Mucosa of gallbladder (tissue), 1 donor: ENCODE measurements at regions not wholly inside any gene's neighbourhood (a gene's known extent, or its start where the extent isn't known, plus 50 kb on each side); places are given as distances from the start of the nearest gene placed in this dataset.
A peak's percentile ranks its signal among the peaks of the same experiment; 100 is the strongest.

Experiments used
- DNase-seq: peaks from one replicate; pipeline ENCODE4 v3.0.0-alpha.2; 2020; ENCODE audit warnings: low spot score
- donor health status: DM: no; HTN: no; CAD: no.

DNA sequence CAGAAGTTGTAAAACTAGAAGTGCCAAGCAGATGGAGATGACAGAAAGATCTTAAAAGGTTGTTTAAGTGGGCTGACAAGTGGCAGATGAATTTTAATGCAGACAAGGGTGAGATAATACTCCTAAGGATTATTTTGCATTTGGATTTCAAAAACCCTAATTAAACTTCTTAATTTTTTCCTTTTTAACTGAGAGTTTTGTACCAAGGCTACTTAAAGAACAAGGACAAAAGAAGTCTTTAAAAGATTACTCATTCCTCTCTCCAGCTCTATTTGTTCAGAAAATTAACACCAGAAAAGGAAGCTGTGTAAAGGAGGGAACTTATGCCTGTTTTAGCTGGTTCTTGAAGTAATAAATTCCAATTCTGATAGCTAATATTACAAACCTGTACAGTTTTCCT, 275.4 kb downstream of the ETNK1 start:
- DNase-seq: no peak

DNA sequence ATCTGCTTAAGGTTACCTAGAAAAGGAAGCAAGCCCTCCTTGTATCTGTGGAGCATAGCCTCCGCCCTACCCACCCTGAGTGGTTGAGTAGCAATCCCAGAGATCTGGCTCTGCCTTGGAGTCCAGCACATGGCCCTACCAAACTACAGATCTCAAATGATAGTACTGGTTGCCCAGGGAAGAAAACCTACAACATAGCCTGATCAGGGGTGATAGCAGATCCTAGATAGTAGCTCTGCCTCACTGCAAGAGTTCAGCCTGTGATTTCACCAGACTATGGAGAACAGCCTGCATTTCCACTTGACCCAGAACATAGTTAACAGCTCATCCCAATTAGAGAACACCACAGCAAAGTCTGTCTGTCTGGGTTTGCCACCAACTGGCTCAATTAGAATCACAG, 279.5 kb downstream of the ETNK1 start:
- no peak for DNase-seq

- DNase-seq: no peak
Observed at GRCh38 chr12:22916241-22916640, 291.3 kb downstream of the ETNK1 start.

GRCh38 chr12:22916815-22917214, 291.8 kb downstream of the ETNK1 start:
- DNase-seq: no peak

GRCh38 chr12:22919883-22920282, 294.9 kb downstream of the ETNK1 start:
- DNase-seq: peak; percentile 60

DNA sequence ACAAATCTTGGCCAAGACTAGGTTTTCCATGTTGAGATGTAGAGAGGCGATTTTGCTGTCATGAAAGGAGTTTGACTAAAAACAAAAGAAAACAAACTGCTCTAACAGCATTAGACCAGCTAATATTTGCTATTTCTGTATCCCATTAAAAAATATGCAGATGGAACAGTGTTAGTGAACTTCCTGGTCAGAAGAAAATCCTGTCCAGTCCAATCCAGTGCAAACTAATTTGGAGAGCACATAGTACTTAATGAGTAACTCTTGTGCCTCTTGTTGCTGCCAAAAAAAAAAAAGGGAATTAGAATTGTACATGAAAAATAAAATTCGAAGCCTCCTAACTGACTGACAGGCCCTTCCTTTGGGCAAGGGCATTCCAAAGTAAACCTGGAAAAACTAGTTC, 298.8 kb downstream of the ETNK1 start:
- DNase-seq: no peak

- no peak for DNase-seq
Observed at GRCh38 chr12:22924391-22924790, 299.4 kb downstream of the ETNK1 start.

DNA sequence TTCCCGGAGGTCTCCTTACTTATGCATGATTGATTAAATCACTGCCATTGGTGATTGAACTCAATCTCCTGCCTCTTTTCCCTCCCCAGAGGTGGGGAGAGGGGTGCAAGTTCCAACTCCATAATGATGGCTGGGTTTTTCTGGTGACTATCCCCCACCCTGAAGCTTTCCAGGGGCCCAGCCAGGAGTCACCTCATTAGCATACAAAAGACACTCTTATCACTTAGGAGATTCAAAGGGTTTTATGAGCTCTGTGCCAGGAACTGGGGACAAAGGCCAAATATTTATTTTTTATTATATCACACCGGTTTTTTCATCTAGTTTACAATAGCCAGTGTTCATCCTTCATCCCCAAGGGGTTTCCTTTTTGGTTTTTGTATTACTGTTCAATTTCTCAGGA, 300.7 kb downstream of the ETNK1 start:
- no peak for DNase-seq

- no peak for DNase-seq
Observed at GRCh38 chr12:22932431-22932830, 307.5 kb downstream of the ETNK1 start.

DNA sequence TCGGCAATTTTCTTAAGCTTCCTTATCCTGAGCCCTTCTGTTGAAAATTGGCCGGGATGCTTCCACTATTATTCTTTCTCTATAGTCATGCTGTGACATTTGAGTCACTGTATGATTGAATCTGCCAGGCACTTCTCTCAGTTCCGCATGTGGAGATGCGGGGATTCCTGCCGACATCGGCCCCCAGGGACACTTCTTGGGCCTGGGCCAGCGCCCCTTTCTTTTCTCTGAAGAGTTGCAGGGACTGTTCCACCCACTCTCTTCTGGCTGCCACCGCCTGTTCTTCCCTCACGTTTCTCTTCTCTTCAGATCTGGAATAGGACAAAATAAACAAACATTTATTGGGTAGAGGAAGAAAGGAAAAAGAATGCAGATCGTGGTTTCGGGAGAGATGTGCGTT, 310.1 kb downstream of the ETNK1 start:
- no peak for DNase-seq

GRCh38 chr12:22935501-22935900, 310.5 kb downstream of the ETNK1 start:
- no peak for DNase-seq

- no peak for DNase-seq
Observed at GRCh38 chr12:22938323-22938722, 313.4 kb downstream of the ETNK1 start.

DNA sequence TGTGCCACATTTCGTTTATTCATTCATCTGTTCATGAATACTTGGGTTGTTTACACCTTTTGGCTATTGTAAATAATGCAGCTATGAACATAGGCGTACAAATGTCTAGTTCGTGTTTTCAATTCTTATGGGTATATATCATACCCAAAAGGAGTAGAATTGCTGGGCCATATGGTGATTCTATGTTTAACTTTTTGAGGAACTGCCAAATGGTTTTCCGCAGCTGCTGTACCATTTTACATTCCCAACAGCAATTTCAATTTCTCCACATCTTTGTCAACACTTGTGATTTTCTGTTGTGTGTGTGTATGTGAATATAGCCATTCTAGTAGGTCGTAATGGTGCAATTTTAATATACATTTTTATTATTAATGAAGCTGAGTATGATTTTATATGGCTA, 326.2 kb downstream of the ETNK1 start:
- no peak for DNase-seq

GRCh38 chr12:22956690-22957089, 331.7 kb downstream of the ETNK1 start:
- DNase-seq: no peak

DNA sequence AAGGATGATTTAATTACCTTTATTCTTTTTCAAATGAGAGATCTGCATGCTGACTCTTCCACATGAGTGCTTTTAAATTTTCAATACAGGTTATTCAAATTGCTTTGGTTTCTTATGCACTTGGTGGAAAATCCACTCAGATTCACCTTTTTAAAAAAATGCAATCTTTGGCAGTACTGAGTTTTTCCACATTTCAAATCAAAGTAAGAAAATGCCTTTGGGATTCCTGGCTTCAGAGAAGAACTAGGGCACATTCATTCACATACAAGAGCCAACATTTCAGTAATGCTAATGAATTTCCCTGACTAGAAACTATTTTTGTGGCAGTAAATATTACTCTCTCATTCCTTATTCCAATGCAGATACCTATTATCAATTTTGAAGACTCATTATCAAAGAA, 342.2 kb downstream of the ETNK1 start:
- no peak for DNase-seq

DNA sequence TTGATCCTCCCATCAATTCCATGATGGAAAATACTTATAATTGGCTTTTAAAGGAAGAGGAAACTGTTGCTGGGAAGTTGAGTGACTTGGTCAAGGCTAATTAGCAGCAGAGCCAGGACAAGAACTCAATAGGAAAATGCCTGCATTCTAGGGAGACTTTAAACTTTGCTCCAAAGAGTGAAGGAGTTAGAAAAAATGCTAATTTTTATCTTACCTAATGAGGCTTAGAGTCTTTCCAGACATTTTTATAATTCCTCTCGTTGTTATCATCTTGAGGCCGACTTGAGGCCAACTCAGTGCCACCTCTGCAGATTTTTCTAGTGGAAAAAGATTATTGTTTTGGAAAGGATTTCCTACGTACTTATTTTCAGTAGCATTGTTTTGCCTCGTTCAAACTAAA, 344.6 kb downstream of the ETNK1 start:
- no peak for DNase-seq

- DNase-seq: no peak
Observed at GRCh38 chr12:22971247-22971646, 346.3 kb downstream of the ETNK1 start.

DNA sequence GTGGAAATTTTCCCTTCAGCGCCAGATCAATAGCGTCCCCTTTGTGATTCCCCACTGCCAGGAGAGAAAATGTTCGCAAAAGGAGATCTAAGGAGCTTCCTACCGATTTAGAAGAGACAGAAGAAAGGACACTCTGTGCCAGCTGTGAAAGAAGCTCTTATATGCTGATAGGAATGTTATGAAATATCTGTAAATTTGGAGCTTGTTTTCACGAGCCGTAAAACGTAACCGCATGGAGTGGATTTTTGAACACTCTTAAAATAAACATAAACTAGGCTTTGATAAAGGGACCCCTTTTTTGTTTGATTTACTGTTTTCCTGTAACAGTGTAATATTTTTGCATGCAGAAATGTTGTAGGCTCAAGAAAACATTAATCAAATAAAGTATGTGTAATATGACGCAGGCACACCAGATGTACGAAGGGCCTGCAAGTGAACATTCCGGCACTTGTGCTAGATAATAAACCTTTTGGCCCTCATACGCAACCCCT, 346.8 kb downstream of the ETNK1 start:
- no peak for DNase-seq

DNA sequence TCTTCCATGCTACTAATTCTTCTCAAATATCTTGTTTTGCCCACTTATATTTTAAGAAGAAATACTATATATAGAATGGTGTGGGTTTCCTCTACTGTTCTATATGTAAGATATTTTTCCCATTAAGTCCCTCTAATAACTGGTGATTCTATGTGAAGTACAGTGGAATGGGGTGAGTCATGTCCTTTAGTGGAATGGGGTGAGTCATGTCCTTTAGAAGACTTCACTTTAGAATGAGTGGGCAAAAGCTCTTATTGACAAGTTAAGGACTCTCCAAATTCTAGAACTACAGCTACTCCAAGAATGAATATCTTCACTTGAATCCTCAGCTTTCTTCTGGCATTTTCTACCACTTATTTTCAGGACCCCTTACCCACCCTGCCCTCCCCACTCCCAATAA, 349.9 kb downstream of the ETNK1 start:
- no peak for DNase-seq

DNA sequence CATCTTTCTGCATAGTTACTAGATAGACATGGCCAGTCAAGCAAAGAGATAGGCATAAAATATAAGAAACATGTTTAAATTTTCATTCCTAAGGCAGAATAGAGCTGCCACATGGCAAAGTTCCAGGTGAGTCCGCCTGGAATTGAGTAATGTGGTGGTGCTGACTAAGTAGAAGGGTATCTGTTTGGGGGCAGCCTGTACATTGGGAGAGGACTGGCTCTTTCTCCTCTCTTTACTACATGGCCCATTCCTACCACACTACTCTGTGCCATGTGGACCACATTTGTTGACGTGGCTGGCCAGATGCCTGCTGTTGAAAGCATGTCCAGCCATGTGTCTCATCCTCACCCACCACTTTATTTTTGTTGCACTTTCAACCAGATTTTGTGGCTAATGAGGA, 354.0 kb downstream of the ETNK1 start:
- no peak for DNase-seq

- DNase-seq: no peak
Observed at GRCh38 chr12:22979854-22980469, 355.0 kb downstream of the ETNK1 start.

- no peak for DNase-seq
Observed at GRCh38 chr12:22981711-22982110, 356.7 kb downstream of the ETNK1 start.

DNA sequence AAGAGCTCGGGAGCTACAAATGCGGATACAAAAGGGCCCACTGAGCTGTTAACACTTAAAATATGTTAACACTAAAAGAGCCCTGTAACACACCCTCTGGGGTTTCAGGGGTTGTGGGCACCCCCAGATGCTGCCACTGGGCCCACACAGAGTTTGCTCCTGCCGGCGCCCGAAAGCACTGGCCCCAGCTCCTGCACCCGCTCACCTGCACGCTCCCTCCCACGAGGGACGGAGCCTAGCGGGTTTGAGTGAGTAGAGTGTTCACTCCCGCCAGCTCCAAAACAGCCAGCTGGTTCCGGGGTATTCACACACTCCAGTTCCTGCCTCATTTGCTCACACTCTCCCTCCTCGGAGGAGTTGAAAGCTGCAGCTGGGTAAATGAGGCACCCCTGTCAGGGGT, 357.7 kb downstream of the ETNK1 start:
- no peak for DNase-seq

- DNase-seq: no peak
Observed at GRCh38 chr12:22986997-22987396, 362.0 kb downstream of the ETNK1 start.
